HG03558 (cell line): ENCODE measurements at regions not wholly inside any gene's neighbourhood (a gene's known extent, or its start where the extent isn't known, plus 50 kb on each side); places are given as distances from the start of the nearest gene placed in this dataset.

Source experiments
- ATAC-seq: cut with Tn5 transposase; IDR thresholded peaks from one replicate; pipeline ENCODE4 v1.9.1; 2021; ENCODE audit warnings: moderate number of reproducible peaks; ENCODE audit not compliant: unreplicated experiment; ENCODE audit errors: extremely low read depth

GRCh38 chr14:97408937-97409815 lies 612.0 kb downstream of the VRK1 start:
- no peak for ATAC-seq

DNA sequence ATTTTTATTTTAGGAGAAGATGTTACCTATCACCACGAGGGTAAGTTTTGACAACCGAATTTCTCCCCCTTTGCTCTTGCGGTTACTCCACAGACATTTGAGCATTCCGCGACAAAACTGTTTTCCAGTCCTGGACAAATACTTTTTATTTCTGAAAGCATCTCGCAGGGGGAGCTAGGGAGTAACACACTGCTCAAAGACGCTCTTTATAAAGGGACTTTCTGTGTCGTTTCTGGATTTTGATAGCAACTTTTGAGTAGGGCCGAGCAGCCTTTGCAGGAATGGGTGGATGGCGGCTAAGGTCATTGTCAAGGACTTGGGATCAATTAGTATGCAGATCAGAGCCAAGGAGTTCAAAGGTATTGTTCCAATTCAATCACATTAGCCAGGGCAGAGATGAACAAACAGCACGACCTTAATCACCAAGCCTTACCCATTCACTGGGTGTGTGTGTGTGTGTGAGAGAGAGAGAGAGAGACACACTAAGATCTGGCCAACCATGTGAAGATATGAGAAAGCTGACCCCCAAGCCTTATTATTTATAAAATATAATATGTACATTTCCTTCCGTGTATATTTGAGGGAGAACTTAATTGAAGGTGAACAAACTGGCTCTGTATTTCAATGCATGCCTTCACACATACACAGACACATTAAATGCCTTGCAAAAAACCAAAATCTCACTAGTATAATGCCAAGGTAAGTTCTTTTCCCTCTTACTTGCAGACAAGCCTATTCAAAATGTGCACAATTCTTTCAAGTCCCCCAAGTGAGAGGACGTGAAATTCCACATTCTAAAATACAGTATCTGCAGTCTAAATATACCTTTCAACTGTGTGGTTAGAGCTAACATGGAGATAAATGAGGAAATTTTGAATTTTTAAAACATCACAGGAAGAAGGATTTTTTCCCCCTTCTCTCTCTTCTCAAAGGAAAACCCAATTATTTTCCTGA lies 613.8 kb downstream of the VRK1 start:
- ATAC-seq, result no peak

DNA sequence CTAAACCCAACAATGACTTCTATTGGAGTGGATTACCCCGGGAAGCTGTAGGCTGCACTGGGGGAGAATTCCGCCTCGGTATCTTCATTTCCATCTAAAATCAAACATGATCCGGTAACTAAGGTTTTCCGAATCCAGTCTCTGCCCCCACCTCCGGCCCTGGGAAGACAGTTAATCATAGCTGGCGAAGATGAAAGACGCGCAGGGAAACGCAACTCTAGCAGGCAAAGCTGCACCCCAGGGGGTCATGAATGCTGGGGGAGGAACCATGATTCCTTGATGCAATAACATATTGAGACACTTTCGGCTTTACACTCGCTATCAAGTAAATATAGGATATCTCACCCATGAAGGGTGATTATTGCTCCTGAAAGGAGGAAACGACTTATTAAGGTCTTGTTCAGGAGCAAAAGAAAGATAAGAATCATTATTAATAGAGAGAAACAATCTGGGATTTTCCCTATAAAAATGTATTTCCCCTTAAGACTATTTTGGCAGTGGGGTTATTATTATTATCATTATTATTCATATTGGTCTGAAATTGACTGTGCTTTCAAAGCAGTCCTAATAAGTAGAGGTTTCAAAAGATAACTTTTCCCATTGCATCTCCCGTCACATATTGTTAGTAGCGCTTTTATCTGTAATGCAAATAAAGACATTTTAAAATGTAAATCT lies 614.9 kb downstream of the VRK1 start:
- ATAC-seq, result no peak

- ATAC-seq, result no peak
Measured at GRCh38 chr14:97413022-97413539, 615.9 kb downstream of the VRK1 start.

GRCh38 chr14:97413966-97414717 lies 617.0 kb downstream of the VRK1 start:
- no peak for ATAC-seq

DNA sequence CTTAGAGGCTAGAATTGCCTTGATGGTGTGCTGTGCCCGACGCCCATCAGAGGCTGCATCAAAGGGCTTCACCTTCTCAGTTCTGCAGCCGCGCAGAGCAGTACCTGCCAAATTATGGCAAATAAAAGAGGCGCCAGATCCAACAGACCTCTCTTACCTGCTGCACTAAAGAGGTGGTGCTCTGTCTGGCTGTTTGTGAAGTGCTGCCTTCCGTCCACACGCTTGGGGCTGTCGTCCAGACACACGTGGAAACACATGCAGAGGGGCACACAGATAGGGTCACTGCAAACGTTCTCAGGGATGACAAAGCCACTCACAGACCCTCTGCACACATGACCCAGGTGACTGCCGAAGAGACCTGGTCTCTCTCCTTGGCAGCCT lies 617.5 kb downstream of the VRK1 start:
- no peak for ATAC-seq

DNA sequence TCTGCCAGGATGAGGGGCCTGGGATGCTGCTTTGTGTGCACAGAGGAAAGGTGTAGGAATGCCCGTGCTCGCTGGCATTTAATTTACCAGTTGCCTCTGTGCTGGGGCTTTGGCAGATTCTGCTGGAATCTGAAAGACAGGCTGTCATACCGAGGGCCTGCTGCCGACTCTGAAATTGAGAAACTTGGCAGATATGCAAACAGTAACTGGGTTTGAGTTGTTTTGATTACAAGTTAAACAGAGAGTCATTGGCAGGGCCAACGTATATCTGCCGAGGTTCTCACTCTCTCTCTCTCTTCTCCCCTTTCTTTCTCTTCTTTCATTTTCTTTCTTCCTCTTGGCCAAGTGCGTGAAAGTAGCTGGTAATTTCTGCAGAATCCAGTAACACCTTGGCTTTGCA lies 618.7 kb downstream of the VRK1 start:
- ATAC-seq, result no peak

GRCh38 chr14:97416550-97416949 lies 619.4 kb downstream of the VRK1 start:
- ATAC-seq, result no peak

DNA sequence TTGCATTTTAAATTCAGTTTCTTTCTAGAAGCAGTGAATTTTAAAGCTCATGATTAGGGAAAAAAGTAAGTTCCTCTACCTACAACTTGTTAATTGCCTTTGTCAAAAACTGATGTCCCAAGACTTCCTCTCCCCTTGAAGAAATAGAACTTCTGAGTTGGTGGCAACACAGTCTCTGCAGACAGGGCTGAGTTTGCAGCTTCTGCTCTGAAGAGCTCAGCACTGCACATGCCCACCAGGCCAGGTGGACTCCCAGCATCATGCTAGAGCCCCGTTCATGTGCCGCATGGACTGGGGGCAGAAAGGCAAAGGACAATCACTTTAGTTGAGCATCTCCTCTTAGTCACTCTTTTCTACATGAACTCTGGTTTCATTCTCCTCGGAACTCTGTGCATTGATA lies 620.1 kb downstream of the VRK1 start:
- ATAC-seq, result no peak

GRCh38 chr14:97420211-97420610 lies 623.0 kb downstream of the VRK1 start:
- no peak for ATAC-seq

DNA sequence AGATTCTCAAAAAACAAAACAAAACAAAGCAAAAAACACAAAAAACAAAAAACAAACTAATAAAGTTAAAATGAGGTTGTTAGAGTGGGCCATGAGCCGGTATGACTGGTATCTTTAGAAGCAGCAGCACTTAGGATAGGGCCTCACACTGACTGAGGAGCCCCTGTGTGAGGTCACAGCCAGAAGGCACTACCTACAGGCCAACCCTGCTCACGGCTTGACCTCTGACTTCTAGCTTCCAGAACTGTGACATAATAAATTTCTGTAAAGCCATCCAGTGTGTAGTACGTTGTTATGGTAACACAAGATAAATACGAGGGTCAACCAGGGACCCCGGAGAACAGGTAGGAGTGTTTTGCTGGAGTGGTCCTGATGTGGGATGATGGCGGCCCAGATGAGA lies 629.6 kb downstream of the VRK1 start:
- ATAC-seq, result no peak

GRCh38 chr14:97428808-97429440 lies 631.7 kb downstream of the VRK1 start:
- no peak for ATAC-seq

DNA sequence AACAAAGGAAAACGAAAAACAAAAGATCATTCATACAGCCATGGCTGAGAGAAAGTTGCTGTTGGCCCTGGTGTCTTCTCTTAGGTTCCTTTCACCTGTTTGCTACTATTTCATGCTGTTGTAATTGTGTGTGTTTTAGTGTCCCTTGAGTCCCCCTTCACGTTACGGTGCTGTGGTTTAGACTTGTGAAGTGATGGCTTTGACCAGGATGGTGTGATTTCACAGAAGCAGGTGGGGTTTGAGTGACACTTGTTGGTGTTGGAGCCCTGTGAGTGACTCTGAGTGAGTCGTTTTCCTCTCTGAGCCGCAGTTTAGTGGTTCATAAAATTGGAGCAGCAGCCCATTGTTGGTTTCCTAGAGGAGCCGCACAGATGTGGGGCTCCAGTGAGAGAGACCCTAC lies 635.4 kb downstream of the VRK1 start:
- no peak for ATAC-seq

DNA sequence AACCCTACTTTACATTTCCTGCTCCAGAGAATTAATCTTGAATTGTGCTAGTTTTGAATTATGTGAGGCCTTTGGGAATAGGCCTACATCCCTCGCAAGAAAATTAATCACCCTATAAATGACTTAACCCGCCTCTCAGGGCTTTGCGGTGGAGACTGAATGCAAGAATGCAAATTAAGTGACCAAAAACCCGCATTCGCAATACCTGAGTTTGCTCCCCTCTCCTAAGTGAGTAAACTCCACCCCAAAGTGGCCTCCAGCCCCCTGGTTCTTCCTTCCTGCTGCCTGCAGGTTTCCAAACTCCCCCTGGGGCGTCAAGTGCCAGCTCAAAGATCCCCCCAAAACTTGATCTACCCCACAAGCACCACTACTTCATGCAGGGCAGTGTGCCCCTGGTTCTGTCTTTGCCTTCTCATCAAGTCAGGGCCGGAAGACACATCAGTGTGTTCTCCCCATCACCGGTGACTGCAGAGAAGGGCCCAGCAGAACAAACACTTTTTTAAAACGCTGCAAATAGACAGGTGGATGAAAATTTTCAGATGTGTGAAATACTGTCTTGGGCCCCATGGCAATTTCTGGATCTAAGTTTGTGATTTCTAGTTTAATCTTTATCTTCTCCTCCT lies 644.7 kb downstream of the VRK1 start:
- no peak for ATAC-seq

GRCh38 chr14:97442363-97442762 lies 645.2 kb downstream of the VRK1 start:
- ATAC-seq, result no peak

- ATAC-seq, result no peak
Measured at GRCh38 chr14:97443412-97443811, 646.2 kb downstream of the VRK1 start.

DNA sequence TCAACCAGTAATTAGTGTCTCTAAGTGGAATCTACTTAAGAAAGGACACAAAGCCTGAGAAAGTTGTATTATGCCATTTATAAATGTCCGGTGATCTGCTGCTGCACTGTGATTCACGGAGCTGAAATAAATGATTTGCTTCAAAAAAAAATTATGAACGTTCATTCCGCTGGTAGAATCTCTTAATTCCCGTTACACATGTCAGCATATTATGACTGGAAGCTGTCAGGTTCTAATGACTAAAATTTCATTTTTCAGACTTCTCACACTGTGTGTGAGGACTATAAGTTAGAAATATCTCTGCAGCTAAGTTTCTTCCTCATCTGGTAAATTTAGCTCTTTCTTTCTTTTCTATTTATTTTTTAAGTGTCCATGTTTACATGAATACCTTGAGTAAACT lies 647.1 kb downstream of the VRK1 start:
- ATAC-seq, result no peak

DNA sequence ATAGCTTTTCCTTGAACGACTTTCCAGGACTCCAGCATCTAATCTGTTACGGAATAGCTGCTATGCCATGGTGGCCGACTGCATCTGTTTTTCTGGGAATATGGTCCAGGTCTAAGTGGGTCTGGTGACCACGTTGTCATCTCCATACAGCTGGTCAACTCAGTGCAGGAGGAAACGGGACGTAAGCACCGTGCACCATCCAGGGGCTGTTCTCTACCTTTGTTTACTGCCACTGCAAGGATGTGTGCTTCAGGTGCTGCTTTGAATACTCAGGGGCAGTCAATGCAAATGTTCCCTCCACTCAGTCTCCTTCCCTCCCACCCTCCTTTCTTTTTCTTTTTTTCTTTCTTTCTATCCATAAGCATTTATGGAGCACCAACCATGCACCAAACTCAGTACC lies 648.2 kb downstream of the VRK1 start:
- ATAC-seq, result no peak

GRCh38 chr14:97446087-97446486 lies 648.9 kb downstream of the VRK1 start:
- no peak for ATAC-seq
